PFSK-1 (cell line): ENCODE measurements at regions not wholly inside any gene's neighbourhood (a gene's known extent, or its start where the extent isn't known, plus 50 kb on each side); places are given as distances from the start of the nearest gene placed in this dataset.

Experiments
- FOXP2 ChIP-seq: optimal IDR thresholded peaks from 2 replicates; pipeline ENCODE3; 2011; ENCODE audit warnings: borderline replicate concordance, control low read depth, inconsistent platforms; ENCODE audit not compliant: insufficient read depth; ENCODE audit errors: extremely low read length, extremely low read depth
- POLR2AphosphoS5 ChIP-seq: IDR thresholded peaks from 2 replicates; pipeline ENCODE4 v1.6.1; 2012; ENCODE audit warnings: low read depth, mild to moderate bottlenecking, control low read depth, low read length, moderate library complexity
- SIN3A ChIP-seq: IDR thresholded peaks from 2 replicates; pipeline ENCODE4 v1.6.1; 2012; ENCODE audit warnings: mild to moderate bottlenecking, low read length, moderate library complexity, borderline replicate concordance; ENCODE audit not compliant: insufficient read depth
- TAF1 ChIP-seq: IDR thresholded peaks from 2 replicates; pipeline ENCODE4 v1.6.1; 2012; ENCODE audit warnings: low read length, control low read depth, borderline replicate concordance; ENCODE audit not compliant: insufficient read depth
- TF ChIP-seq, protein P1 (sequence below), 2 experiments: IDR thresholded peaks; 2 replicates each; pipeline versions ENCODE4 v1.6.1 to v1.8.0; 2011 to 2012; ENCODE audit warnings: low read depth in 2 of 2, low read length in 2 of 2, control low read depth in 1 of 2, inconsistent platforms in 1 of 2, mild to moderate bottlenecking in 1 of 2, moderate library complexity in 1 of 2; ENCODE audit not compliant: insufficient read depth in 1 of 2

DNA sequence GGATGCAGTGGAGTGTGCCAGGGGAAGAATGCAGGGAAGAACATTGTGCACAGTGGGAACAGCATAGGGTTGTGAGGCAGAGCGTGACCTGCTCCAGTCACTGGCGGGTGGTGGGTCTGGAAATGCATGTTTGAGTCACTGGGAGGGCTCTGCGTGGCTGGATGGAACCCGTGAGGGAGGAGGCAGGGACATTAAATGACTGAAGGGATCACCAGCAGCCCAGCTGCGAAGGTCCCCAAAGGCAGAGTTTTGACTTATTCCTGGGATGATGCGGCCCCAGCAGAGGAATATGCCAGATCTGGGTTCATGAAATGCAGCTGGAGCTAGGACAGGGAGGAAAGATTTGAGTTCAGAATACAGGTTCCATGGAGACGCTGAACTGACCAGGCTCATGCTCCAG lies 104.0 kb upstream of the FGF3 start:
- TF ChIP-seq TAF1 (no peak), FOXP2 (no peak), POLR2AphosphoS5 (no peak), SIN3A (no peak)
- TF ChIP-seq, protein P1, sequence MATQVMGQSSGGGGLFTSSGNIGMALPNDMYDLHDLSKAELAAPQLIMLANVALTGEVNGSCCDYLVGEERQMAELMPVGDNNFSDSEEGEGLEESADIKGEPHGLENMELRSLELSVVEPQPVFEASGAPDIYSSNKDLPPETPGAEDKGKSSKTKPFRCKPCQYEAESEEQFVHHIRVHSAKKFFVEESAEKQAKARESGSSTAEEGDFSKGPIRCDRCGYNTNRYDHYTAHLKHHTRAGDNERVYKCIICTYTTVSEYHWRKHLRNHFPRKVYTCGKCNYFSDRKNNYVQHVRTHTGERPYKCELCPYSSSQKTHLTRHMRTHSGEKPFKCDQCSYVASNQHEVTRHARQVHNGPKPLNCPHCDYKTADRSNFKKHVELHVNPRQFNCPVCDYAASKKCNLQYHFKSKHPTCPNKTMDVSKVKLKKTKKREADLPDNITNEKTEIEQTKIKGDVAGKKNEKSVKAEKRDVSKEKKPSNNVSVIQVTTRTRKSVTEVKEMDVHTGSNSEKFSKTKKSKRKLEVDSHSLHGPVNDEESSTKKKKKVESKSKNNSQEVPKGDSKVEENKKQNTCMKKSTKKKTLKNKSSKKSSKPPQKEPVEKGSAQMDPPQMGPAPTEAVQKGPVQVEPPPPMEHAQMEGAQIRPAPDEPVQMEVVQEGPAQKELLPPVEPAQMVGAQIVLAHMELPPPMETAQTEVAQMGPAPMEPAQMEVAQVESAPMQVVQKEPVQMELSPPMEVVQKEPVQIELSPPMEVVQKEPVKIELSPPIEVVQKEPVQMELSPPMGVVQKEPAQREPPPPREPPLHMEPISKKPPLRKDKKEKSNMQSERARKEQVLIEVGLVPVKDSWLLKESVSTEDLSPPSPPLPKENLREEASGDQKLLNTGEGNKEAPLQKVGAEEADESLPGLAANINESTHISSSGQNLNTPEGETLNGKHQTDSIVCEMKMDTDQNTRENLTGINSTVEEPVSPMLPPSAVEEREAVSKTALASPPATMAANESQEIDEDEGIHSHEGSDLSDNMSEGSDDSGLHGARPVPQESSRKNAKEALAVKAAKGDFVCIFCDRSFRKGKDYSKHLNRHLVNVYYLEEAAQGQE (IDR thresholded peaks at IDR 0.05; ENCODE audit: insufficient read depth in 1 of 2, low read depth in 2 of 2, low read length in 2 of 2): no peak

GRCh38 chr11:69923641-69924307 lies 104.6 kb upstream of the FGF3 start:
- TF ChIP-seq FOXP2: no peak
- TF ChIP-seq SIN3A: no peak
- no peak for TF ChIP-seq TAF1

DNA sequence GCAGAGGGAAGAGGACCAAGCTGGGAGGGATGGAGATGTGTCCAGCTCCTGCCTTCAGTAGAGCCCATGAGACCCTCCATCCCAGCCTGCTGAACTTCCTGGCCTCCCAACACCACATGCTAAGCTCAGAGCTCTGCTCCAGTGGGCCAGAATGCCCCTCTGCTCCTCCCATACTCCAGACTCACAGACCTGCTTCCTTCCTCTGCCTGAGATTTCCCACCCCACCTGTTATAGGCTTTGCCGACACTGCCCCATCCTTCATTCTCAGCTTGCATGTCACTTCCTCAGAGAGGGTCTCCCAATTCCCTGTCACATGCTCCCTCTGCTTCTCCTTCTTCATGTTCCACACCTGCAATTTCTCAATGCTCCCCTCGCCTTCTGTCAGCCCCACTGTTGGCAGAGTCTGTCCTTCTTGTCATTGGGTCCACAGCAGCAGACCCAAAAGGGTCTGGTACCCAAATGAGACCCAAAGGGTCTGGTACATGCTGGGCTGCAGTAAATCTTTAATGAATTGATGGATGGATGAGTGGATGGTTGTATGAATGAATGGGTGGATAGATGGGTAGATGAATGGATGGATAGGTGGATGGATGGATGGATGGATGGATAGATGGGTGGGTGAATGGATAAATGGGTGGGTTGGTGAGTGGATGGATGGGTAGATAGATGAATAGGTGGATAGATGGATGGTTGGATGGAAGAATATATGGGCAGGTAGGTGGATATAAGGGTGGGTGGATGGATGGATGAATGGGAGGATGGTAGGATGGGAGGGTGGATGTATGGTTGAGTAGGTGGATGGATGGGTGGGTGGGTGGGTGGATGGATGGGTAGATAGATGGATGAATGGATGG lies 105.3 kb upstream of the FGF3 start:
- TF ChIP-seq, protein P1 (IDR thresholded peaks at IDR 0.05; ENCODE audit: insufficient read depth in 1 of 2, low read depth in 2 of 2, low read length in 2 of 2): no peak
- TF ChIP-seq POLR2AphosphoS5 (no peak), TAF1 (no peak)

DNA sequence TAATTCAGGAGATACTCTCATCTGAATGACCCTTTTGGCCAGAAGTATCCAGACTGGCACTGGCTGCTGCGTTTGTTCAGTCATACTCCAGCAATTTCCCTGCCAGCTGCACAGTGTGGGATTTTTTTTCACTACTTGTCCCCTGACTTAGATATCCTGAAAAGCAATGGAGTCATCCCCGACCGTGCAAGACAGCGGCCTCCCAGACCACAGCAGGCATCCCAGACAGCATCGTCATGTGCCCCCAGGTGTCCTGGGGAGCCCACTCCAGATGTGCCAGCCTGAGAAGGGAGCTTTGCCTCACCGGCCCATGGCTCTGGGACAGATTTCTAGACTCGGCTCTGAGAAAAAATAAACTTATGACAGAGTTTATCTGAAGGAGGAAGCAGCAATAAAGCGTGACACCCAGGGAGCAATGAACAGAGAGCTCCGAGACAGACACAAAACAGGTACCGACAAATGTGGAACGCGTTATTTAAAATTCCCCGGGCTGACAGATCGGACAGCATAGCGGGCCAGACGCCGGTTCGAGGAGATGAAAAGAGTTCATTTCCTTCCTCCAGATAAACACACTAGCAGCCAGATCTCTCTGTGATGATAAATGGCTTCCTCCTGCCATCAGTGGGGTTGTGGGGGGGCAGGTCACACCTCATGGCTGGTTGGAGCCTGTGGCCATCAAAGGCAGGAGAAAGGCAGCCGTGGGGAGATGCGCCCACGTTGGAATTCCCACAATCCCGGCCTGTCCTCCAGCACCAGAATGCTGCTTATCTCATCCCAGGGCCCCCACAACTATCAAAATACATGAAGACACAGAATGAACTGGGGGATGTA lies 106.4 kb upstream of the FGF3 start:
- no peak for TF ChIP-seq FOXP2
- TF ChIP-seq POLR2AphosphoS5: no peak
- TF ChIP-seq, protein P1 (IDR thresholded peaks at IDR 0.05; ENCODE audit: insufficient read depth in 1 of 2, low read depth in 2 of 2, low read length in 2 of 2): no peak
- TF ChIP-seq SIN3A: no peak
- TF ChIP-seq TAF1: no peak

DNA sequence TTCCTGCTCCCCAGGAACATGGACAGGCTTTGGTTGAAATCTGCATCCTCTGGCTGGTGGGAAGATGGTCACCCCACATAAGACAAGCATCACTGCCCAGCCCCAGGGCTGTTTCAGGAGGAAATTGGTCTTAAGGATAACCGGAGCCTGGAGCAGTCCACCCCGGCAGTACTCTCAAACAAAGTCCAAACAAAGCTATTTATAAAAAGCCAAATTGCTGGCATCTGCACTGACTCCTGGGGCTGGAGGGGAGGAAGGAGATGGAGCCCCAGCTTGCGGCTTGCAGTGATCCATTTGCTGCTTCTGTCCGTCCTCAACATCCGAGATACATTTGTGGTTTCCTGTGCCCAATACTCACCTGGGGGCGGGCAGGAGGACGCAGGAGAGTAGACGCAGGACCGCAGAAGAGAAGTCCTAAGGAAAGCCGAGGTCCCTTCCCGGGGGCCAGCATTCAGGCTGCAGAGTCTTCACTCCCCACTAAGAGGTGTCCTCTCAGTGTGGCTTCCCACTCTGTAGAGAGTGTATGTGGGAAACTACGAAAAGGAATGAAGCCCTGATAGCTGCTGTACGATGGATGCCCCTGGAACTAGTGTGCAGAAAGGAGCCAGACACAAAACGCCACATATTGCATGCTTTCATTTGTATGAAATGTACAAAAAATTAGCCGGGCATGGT lies 107.3 kb upstream of the FGF3 start:
- no peak for TF ChIP-seq TAF1
- no peak for TF ChIP-seq SIN3A
- TF ChIP-seq FOXP2: no peak
- TF ChIP-seq, protein P1 (IDR thresholded peaks at IDR 0.05; ENCODE audit: insufficient read depth in 1 of 2, low read depth in 2 of 2, low read length in 2 of 2): no peak
- no peak for TF ChIP-seq POLR2AphosphoS5
